ENCODE measurements at regions not wholly inside any gene's neighbourhood (a gene's known extent, or its start where the extent isn't known, plus 50 kb on each side); places are given as distances from the start of the nearest gene placed in this dataset.

DNA sequence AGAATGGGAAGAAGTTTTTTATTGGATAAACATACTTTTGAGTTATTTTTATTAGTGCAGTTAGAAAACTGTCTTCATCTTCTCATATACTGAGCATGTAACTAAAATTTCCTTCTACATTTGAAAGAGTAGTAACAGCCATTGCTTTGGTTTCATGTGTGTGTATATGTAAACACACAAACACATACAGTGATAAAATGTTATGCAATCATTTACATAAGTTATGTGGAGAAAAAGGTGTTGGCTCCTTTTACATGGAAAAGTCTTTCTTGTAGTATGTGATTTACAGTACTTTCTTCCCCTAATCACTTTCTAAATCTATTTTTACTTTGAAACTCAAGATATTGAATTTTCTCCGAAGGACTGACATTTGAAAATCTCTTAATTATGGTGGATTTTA lies 194.3 kb upstream of the PACRGL start:
- TF ChIP-seq, protein P1, sequence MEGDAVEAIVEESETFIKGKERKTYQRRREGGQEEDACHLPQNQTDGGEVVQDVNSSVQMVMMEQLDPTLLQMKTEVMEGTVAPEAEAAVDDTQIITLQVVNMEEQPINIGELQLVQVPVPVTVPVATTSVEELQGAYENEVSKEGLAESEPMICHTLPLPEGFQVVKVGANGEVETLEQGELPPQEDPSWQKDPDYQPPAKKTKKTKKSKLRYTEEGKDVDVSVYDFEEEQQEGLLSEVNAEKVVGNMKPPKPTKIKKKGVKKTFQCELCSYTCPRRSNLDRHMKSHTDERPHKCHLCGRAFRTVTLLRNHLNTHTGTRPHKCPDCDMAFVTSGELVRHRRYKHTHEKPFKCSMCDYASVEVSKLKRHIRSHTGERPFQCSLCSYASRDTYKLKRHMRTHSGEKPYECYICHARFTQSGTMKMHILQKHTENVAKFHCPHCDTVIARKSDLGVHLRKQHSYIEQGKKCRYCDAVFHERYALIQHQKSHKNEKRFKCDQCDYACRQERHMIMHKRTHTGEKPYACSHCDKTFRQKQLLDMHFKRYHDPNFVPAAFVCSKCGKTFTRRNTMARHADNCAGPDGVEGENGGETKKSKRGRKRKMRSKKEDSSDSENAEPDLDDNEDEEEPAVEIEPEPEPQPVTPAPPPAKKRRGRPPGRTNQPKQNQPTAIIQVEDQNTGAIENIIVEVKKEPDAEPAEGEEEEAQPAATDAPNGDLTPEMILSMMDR (IDR thresholded peaks at IDR 0.05; ENCODE audit: insufficient read depth, low read length, poor library complexity, severe bottlenecking), result no peak
- Histone ChIP-seq H3K36me3 (ENCODE audit: control insufficient read depth, insufficient read depth, low read length) (no peaks in the 10 kb centered on the region), H3K4me3 (replicated peaks; ENCODE audit: low read depth, low read length) (no peak overlapping the region), H3K27me3 (replicated peaks; ENCODE audit: control insufficient read depth, insufficient read depth, low read length) (no peaks in the 10 kb centered on the region)
- DNase-seq (ENCODE audit: extremely low read depth, insufficient read length), result no peak

DNA sequence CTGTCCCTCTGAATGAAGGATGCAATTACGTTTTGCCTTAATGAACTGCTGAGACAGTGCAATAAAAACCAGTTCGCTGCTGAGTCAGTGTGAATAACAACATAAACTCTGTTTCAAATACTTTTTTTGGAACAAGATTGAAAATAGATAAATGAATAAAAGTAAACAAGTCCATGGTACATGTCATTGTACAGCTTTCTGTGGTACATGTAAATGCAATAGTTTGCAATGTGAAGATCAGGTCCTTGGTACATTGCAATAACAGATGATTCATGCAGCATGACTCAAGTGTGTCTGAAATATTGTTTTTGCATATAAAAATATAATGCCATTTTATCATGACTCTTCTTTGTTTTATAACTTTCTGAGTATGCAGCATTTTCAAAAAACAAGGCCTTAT lies 193.4 kb upstream of the PACRGL start:
- DNase-seq (ENCODE audit: extremely low read depth, insufficient read length), result no peak
- no peaks in the 10 kb centered on the region for H3K36me3 ChIP-seq (ENCODE audit: control insufficient read depth, insufficient read depth, low read length)
- TF ChIP-seq, protein P1 (IDR thresholded peaks at IDR 0.05; ENCODE audit: insufficient read depth, low read length, poor library complexity, severe bottlenecking), result no peak
- no peak overlapping the region for H3K4me3 ChIP-seq (replicated peaks; ENCODE audit: low read depth, low read length)
- H3K27me3 ChIP-seq (replicated peaks; ENCODE audit: control insufficient read depth, insufficient read depth, low read length), result no peaks in the 10 kb centered on the region

DNA sequence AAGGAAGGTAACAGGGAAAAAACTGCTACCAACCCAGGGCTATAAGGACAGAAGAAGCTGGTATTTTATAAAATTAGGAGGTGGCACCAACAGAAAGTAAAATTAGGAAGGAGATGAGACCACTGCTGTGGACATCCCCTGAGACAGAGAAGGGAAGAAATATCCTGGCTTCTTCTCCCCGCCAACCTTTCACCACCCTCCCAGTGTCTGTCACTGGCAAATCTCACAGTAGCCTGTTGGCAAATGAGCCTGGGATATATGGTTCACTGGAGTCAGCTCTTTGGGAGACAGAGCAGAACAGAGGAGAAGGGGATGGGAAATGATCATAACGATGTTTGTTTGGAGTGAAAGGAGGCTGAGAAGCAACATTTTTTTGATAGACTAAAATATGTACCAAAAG lies 190.9 kb upstream of the PACRGL start:
- no peaks in the 10 kb centered on the region for H3K27me3 ChIP-seq (replicated peaks; ENCODE audit: control insufficient read depth, insufficient read depth, low read length)
- TF ChIP-seq, protein P1 (IDR thresholded peaks at IDR 0.05; ENCODE audit: insufficient read depth, low read length, poor library complexity, severe bottlenecking), result no peak

DNA sequence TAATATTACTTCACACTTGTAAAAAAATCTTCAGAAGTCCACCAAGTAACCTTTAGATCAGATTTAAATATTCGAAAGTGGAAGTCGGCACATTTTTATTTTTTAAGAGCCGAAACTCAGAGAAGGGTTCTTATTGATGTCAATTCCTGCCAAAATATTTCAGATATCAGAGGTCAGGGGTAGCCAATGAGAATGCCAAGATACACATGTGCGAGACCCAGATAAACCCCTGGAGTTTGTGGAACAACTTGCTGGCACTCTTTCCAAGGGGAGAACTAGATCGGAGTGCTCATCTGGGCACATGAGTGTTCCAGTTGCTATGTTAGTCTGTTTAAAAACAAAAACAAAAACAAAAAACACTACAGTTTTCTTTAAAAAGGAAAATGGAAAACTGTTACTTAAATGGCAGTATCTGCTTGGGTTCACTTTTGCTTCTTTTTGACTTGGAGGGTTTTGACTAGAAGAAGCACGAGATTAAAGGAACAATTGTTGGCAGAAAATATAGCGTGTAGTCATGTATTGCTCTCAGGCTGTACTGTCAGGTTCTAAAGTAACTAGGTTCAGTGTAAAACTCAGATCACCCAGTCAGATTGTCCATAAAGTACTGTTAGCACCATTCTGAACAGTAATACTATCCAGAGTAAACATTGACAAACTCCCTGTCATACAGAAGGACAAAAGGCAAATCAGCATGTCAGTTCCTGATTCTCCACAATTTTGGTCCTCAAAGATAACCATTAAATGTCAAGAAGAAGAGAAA lies 188.0 kb upstream of the PACRGL start:
- Histone ChIP-seq H3K4me3 (replicated peaks; ENCODE audit: low read depth, low read length) (no peak overlapping the region), H3K27me3 (replicated peaks; ENCODE audit: control insufficient read depth, insufficient read depth, low read length) (no peaks in the 10 kb centered on the region), H3K36me3 (ENCODE audit: control insufficient read depth, insufficient read depth, low read length) (no peaks in the 10 kb centered on the region)
- DNase-seq (ENCODE audit: extremely low read depth, insufficient read length), result no peak
- TF ChIP-seq, protein P1 (IDR thresholded peaks at IDR 0.05; ENCODE audit: insufficient read depth, low read length, poor library complexity, severe bottlenecking), result no peak

More for the DNA sequence above, 190.9 kb upstream of the PACRGL start:
- no peak for DNase-seq (ENCODE audit: extremely low read depth, insufficient read length)
- no peaks in the 10 kb centered on the region for H3K36me3 ChIP-seq (ENCODE audit: control insufficient read depth, insufficient read depth, low read length)
- H3K4me3 ChIP-seq (replicated peaks; ENCODE audit: low read depth, low read length), result no peak overlapping the region

DNA sequence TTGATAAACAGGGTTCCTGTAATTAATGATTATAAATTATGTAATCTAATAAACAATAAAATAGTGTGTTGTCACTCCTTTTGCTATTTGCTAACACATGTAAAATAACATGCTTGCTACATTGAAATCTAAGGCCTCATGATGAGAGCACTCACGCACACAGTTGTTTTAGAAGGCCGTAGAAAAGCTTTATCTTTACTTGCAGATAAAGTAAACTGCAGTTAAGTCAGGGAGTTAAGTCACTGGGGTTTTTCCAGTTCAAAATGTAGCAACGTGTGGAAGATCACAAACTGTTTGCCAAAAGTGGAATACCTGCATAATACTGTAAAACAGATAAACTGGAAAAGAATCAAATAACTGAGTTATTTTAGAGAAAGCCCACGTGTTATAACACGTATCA lies 187.3 kb upstream of the PACRGL start:
- Histone ChIP-seq H3K36me3 (ENCODE audit: control insufficient read depth, insufficient read depth, low read length) (no peaks in the 10 kb centered on the region), H3K27me3 (replicated peaks; ENCODE audit: control insufficient read depth, insufficient read depth, low read length) (no peaks in the 10 kb centered on the region), H3K4me3 (replicated peaks; ENCODE audit: low read depth, low read length) (no peak overlapping the region)
- no peak for DNase-seq (ENCODE audit: extremely low read depth, insufficient read length)
- TF ChIP-seq, protein P1 (IDR thresholded peaks at IDR 0.05; ENCODE audit: insufficient read depth, low read length, poor library complexity, severe bottlenecking), result no peak

Measured in GM06990 (cell line).